ENCODE measurements at regions not wholly inside any gene's neighbourhood (a gene's known extent, or its start where the extent isn't known, plus 50 kb on each side); places are given as distances from the start of the nearest gene placed in this dataset.

- TF ChIP-seq RAD21 (IDR thresholded peaks at IDR 0.05; ENCODE audit: low read depth) (no peak), REST (IDR thresholded peaks at IDR 0.05; ENCODE audit: low read depth) (no peak), NFIC (IDR thresholded peaks at IDR 0.05) (no peak), FOXM1 (IDR thresholded peaks at IDR 0.05; ENCODE audit: borderline replicate concordance, low read depth) (no peak), ZBTB7A (IDR thresholded peaks at IDR 0.05; ENCODE audit: low read depth) (no peak), TEAD4 (IDR thresholded peaks at IDR 0.05) (no peak), MAX (IDR thresholded peaks at IDR 0.05) (no peak)
Observed at GRCh38 chr4:79121875-79122358, 182.7 kb upstream of the PAQR3 start.

All from Ishikawa (cell line).